Epithelial cell of prostate (primary cell): ENCODE measurements at regions not wholly inside any gene's neighbourhood (a gene's known extent, or its start where the extent isn't known, plus 50 kb on each side); places are given as distances from the start of the nearest gene placed in this dataset.

Experiments
- DNase-seq: peaks from one replicate; pipeline ENCODE4 v3.0.0-alpha.2; 2011; ENCODE audit warnings: low read depth, low spot score
- H3K27ac ChIP-seq: fragments of 450-650 bp; 2 replicates; pipeline ENCODE4 v1.5.1; 2017; ENCODE audit warnings: mild to moderate bottlenecking

DNA sequence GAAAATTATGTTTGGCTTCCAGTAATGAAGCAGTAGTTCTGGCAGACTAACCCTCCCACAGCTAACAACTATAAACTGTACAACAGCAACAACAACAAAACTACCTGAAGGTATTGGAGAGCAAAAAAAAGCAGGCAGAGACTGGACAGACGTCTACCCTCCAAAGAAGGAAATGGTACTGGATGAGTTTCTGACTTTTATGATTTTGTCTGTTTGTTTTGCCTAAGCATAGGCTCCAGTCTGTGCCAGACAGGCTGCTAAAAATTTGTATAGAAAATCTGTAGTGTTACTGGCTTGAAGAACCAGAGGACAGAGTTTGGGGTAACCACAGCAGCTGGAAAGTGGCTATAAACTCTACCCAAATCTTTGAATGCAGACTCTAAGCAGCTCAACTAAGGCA is 131.3 kb downstream of the SLC25A47 start:
- no peak for DNase-seq
- no peak overlapping the region for H3K27ac ChIP-seq

DNA sequence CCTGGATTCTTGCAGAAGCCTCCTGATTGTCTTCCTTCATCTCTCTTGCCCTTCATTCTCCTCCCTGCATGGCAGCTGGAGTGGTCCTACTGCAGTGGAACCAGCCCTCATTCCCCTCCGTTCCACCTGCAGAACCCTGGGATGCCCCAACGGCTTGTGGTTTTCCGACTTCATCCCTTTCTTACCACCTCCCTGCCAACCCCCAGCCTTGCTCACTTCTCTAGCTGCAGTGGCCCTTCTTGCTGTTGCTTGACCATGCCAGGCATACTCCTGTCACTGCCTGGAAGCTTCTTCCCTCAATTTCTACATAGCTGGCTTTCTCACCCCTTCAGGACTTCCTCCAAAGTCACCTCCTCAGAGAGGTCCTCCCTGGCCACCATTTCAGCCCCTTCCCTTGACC is 123.3 kb downstream of the BEGAIN start:
- no peak for DNase-seq
- no peak overlapping the region for H3K27ac ChIP-seq

DNA sequence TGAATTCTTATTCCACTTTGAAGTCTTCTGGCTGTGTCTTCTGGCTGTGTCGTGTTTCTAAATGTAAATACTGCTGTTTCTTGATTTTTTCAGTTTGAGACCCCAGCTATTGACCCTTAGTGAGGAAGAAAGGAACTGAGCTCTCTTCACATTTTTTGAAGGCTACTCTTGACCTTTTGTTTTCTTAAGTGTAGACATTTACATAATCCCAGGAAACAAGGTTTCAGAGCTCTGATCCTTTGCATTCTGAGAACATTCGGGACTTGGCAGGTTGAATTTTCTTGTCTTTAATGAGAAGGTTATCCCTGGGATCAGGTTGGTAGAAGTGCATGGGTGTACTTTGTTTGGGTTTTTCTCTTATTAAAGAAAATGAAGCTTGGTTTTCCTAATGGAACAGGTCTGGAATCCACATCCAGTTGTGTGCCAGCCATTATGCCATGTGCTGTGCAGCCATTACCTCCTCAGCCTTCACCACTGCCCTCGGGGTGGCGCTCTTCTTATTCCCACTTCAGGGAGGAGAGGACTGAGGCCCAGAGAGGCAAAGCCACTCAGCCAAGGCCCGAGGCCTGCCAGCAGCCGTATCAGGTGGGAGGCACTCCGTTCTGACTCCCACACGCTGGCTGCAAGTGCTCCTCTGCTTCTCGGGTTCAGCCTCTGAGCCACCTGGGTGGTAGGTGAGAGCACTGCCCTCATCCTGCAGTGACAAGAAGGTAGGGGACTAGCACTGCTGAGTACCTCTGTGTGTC is 120.9 kb downstream of the BEGAIN start:
- no peak for DNase-seq
- no peak overlapping the region for H3K27ac ChIP-seq

DNA sequence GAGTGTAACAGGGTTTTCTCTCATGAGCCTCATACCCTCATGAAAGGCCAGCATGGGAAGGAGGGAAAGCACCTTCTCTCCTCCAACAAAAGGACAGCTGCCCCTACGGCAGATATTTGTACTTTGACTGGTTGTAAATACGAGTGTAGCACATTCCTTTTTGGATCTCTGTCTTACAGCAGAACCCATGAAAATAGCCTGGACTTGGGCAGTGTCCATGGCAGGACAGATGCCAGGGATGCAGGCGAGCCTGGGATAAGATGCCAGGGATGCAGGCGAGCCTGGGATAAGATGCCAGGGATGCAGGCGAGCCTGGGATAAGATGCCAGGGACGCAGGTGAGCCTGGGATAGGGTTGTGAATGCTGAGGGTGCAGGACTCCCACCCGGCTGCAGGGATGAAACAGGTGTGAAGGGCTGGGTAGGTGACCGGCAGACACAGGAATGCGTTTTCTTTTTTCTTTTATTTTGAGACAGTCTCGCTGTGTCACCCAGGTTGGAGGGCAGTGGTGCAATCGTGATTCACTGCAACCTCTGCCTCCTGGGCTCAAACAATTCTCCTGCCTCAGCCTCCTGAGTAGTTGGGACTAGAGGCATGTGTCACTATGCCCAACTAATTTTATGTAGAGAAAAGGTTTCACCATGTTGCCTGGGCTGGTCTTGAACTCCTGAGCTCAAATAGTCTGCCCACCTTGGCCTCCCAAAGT is 120.0 kb downstream of the BEGAIN start:
- no peak overlapping the region for H3K27ac ChIP-seq
- no peak for DNase-seq

DNA sequence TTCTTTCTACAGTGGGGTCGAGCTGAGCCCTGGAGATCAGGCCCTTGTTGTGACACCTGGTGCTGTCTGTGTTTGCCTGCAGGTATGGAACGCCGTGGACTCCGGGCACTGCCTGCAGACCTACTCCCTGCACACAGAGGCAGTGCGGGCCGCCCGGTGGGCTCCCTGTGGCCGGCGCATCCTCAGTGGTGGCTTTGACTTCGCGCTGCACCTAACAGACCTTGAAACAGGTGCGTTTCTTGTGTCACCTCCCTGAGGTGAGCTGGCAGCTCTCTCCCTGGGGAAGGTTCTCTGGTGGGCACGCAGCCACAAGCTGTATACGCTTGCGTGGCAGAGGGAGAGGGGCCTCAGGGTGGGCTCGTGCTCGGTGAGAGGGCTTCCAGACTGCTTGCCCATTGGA is 119.3 kb downstream of the BEGAIN start:
- H3K27ac ChIP-seq = no peak overlapping the region
- no peak for DNase-seq

DNA sequence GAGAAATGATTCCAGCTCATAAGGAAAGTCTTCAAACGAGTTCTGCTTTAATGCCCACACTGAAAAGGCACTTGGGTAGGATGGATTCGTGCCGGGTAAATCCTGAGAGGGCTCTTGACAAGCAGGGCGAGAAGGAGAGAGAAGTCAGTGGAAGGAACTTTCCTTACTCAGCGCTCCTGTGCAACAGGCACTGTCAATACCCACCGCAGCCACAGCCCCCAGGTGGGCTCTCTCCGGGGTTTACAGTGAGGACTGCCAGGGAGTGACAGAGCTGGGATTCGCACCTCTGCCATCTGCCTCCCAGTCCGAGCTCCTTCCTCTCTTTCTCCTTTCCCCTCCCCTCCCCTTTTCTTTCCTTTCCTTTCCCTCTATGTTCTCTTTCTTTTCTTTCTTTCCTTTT is 118.7 kb downstream of the BEGAIN start:
- no peak for DNase-seq

DNA sequence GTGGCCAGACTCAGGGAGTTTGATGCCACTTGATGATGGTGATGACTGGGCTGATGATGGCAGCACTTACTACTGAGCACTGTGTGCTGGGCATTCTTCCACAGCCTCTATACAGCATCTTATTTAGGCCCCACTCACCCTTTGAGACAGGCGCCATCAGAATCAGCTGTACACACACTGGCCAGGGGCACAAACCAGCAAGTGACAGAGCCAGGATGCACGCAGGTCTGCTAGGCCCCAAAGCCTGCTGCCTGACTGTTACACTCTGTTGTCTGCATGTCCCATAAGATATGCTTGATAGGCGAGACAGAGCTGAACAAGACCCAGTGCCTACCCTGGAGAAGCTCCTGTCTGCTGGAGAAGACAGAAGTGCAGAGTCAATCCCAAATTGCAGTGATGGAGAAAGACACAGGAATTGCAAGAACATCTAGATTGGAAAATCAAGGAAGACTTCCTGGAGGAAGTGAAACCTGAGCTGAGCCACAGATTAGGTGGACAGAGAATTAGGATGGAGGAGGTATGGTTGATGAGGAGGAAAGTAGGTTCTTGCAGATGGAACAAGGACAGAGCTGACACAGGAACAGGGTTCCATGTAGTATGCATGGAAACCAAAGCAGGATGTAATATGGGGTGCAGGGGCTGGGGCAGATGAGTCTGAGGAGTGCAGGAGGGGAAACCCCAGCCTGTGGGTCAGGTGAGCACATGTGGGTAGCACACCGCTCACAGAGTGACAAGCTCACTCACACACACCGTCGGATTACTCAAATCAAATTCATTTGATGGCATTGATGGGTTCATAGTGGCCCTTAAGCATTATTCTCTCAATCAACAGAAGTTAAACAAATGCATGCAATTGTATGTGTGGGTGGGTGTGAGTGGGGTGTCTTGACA is 117.3 kb downstream of the BEGAIN start:
- no peak for DNase-seq

More for the DNA sequence above, 118.7 kb downstream of the BEGAIN start:
- no peak overlapping the region for H3K27ac ChIP-seq

DNA sequence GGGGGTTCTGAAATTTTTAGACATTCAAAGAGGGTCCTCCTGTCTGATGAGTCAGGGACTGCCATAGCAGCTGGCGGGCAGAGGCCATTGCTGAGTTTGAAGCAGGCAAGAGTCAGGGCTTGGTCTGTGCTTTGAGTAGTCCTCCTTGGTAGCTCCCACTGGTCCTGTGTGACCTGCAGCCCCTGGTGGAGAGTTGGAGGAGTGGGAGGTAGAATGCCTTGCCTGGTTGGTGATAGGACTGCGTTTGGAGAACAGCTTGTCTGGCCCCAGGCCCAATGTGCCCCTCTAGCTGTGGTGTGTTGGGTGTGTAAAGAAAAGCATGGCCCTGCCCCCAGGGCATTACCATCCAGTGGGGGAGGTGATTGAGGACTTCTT is 116.7 kb downstream of the BEGAIN start:
- no peak overlapping the region for H3K27ac ChIP-seq
- DNase-seq = no peak

More for the DNA sequence above, 117.3 kb downstream of the BEGAIN start:
- no peak overlapping the region for H3K27ac ChIP-seq

DNA sequence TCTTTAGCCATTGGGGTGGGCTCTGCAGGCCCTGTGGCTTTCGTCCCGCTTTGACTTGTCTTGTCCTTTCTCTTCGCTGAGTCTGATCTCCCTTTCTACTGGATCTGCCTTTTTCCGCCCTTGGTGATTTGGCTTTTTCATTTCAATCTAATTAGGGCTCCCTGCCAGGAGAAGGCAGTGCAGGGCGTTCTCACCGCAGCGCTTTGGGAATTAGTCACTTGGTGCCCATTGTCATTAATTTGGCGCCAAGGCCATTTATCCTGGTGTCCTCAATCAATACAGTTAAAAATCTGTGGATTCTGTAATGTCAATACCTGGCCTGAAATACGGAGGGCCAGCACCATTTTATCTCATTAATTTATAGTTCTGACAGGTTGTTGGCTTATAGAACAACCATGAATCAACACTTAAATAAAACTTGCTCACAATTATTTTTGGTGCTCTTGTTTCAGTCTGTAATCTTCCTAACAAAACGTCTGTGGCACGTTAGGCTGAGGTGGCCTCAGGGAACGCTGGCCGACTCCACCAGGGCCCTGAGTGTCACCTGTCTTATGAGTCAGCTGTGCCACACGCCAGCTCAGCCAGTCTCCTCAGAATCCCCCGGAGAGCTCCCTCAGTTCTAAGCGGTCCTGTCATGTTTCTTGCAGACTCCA is 115.7 kb downstream of the BEGAIN start:
- no peak for DNase-seq
- H3K27ac ChIP-seq = no peak overlapping the region

DNA sequence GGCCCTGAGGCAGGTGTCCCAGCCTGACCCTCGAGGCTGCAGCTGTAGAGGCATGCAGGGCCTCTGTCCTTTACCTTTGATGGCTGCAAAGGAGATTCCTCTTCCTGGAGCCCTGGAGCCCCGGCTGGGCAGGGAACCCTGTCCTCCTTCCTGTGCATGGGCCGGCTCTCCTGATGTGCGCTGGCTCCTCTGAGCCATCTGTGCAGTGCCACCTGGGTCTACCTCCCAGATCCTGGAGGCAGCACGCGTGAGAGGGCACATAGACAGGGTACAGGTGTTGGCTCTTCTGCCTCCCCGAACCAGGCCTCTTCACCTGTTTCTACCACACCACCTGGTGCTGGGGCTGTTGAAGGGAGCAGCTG is 115.1 kb downstream of the BEGAIN start:
- H3K27ac ChIP-seq = no peak overlapping the region
- DNase-seq = no peak

DNA sequence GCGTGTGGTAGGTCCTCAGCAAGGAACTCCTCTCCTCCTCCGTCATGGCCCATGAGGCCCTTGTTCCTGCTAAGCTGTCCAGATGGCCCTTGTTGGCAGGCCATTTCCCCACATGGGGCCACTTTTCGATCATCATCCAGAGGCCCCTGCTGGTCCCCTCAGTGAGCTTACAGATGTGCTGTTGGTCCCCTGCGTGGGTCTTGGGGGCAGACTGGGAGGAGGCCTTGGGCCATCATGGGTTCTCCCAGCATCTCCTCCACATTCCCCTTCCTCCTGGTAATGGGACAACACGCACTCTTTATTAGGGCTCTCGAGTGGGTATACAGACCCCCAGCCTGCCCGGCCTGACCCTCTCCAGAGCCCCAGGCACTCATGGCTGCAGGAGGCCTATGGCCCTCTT is 114.7 kb downstream of the BEGAIN start:
- no peak overlapping the region for H3K27ac ChIP-seq
- no peak for DNase-seq

DNA sequence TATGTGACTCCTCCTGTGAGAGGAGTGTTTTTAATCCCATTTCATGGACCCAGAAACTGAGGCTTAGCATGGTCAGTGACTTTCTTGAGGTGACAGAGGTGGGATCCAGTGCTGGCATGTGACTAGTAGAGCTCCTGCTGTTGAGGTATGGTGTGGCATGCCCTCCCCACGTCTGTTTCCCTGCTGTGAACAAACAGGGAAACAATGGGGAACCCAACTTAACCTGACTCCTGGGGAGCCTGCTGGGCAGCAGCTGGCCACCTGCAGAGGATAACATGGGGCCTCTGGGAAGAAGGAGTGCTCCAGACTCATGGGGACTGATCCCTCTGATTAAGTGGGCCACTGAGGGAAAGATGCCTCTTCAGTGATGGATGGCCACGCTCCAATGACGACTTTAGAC is 114.0 kb downstream of the BEGAIN start:
- no peak overlapping the region for H3K27ac ChIP-seq
- no peak for DNase-seq

DNA sequence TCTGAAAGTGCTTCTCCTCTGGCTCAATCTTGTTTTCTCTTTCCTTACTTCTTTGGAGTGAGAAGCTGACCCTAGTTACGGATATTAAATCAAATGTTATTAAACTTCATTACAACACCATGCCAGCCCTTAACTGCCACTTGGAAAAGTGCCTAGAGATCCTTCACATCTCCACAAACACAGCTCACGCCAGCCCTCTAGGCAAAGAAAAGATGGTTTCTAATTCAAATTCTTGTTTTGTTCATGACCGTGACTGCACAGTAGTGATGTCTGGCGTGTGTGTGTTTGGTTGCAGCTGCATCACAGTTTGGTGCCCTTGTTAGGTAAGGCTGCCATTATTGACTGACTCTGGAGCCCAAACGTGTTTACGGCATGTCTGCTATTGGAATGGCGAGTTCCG is 113.0 kb downstream of the BEGAIN start:
- H3K27ac ChIP-seq = no peak overlapping the region

DNA sequence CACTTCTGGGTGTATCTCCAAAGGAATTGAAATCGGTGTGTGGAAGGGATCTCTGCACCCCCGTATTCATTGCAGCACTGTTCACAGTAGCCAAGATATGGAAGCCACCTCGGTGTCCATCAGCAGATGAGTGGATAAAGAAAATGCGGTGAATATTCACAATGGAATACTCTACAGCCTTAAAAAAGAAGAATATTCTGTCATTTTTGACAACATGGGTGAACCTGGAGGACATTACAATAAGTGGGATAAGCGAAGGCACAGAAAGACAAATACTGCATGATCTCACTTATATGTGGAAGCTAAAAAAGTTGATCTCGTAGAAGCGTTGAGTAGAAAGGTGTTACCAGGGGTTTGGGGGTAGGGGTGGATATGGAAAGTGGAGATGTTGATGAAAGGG is 111.9 kb downstream of the BEGAIN start:
- H3K27ac ChIP-seq = no peak overlapping the region
- DNase-seq = no peak

More for the DNA sequence above, 113.0 kb downstream of the BEGAIN start:
- DNase-seq = no peak

DNA sequence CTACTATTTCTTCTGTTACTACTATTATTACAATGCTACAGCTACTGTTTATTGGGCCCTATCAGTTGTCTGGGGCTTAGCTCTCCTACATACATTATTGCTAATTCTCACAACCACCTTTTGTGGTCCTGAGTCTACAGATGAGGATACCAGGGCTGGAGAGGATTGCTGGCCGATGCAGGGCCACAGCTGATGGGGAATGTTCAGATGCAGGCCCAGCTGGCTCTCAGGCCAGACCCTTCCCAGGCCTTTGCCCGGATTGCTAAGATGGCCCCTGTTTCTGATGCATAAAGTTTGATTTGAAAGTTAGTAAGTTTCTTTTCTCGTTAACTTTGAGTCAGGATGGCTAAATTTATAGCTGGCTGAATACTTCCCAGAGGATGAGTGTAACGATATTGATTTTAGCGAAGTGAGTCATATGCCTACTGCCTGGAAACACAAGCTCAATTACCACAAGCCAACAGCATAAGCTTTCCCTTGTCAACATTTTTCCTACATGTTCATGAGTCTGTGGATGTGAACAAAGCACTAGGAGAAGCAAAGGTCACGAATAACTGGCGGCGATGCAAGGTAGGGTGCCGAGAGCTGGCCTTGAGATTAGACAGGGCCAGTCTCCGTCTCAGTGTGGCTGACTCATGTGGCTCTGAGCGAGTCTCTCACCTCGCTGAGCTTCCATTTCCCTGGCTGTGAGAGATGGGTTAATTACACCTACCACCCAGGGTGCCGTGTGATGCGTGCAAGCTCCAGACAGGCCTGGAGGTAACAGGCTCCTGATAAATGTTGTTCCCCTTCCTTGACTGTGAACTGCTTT is 111.0 kb downstream of the BEGAIN start:
- peak; percentile 26 for DNase-seq

DNA sequence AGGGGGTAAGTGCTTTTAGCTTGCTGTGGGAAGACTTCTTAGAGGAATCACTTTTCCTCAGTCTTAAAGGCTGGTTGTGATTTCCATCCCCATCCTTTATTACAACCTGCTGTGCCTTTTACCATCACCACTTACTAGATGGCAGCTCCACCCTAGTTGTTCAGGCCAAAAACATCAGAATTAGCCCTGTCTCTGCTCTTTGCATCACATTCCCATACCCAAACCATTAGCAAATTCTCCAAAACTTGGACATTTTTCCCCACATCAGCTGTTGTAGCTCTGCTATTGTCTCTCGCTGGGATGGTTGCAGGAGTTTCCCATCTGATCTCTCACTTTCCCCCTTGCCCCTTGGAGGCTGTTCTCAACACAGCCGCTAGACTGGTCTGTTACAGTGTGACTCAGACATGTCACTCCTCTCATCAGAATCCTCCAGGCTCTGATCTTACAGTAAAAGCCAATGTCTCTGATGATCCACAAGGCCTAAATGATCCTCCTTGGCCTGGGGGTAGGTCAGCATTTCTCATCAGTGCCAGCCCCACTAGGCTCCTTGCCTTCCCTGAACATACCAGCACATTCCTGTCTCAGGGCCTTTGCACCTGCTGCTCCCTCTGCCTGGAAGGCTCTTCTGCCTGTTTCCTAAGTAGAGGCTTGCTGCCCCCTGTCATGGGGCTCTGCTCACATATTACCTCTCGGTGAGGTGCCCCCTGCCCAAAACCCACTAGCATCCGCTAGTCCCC is 102.5 kb downstream of the BEGAIN start:
- DNase-seq = no peak

More for the DNA sequence above, 111.0 kb downstream of the BEGAIN start:
- no peak overlapping the region for H3K27ac ChIP-seq

DNA sequence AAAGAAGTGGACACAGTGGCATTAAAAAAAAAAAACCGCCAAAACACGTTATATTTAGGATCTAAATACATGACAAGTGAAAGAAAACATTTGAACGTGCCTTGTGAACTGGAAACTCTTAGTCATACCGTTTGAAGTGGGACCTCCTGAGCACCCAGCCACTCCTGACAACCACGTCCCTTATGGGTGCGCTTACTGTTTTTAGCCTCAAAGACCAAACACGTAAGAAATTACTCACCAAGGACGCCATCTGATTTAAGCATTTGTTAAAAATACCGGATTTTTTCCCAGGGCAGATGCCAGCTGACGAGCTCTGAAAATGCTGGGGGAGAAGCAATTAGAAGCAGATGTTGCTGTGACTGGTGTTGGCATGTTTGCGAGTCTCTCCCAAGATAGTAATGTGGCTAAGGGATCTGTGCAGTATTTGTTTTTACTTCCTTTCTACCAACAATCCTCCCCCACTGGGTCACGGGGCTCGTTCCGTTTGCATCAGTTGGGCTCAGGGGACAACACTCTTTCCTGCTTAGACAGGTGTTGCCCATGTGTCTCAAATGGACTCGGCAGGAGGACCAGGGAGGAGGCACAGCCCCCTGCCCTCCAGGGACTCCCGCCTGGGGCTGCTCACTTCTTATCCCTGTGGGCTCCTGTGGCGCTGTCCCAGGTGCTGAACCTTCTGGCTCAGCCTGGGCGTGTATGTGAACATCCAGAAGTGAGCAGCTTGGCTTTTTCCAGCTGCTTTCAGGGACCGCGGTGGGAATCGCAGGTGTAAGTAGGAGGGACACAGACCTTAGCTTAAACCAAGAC is 101.0 kb downstream of the BEGAIN start:
- DNase-seq = no peak

More for the DNA sequence above, 102.5 kb downstream of the BEGAIN start:
- no peak overlapping the region for H3K27ac ChIP-seq

More for the DNA sequence above, 101.0 kb downstream of the BEGAIN start:
- H3K27ac ChIP-seq = no peak overlapping the region
